Astrocyte (in vitro differentiated cells and primary cell): ENCODE measurements at regions not wholly inside any gene's neighbourhood (a gene's known extent, or its start where the extent isn't known, plus 50 kb on each side); places are given as distances from the start of the nearest gene placed in this dataset.

Experiments used
- EZH2 ChIP-seq: IDR thresholded peaks from 2 replicates; pipeline ENCODE4 v1.6.1; 2012; ENCODE audit warnings: mild to moderate bottlenecking, low read length, inconsistent platforms; ENCODE audit not compliant: insufficient read depth
- TF ChIP-seq, protein P1 (sequence below): IDR thresholded peaks from 2 replicates; pipeline ENCODE4 v1.5.1; 2011; ENCODE audit warnings: low read depth, mild to moderate bottlenecking, inconsistent platforms, low read length, moderate library complexity; ENCODE audit not compliant: insufficient read depth

DNA sequence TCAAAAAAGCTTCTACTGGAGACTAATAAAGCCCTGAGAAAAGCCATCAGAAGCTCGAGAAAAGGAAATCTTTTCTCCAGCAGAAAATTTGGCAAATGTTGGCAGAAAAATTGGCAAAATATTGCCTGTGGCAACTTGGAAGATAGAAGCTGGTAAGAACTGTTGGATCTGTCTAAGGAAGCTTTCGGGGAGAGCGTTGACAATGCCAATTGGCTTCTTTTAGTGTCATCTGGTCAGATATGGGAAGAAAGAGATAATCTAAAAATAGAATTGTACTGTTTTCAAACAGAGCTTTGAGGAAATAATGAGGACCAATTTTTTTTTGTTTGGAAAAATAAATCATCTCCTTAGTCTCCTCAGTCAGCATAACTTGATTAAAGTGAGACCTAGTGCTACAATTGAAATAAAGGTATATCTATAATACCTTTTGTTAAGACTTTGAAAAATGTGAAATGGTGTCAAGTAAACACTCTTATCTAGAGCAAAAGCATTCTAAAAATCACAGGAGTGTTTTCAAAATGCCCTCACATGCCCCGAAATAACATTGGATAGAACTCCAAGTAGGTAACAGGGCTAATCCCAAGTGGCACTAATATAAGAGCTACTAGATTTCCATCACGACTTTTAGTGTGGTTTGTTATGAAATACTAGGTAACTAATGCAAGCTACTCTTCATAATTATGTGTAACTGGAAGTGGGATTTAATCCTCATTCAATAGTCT is 882.2 kb upstream of the B3GALT2 start:
- TF ChIP-seq, protein P1, sequence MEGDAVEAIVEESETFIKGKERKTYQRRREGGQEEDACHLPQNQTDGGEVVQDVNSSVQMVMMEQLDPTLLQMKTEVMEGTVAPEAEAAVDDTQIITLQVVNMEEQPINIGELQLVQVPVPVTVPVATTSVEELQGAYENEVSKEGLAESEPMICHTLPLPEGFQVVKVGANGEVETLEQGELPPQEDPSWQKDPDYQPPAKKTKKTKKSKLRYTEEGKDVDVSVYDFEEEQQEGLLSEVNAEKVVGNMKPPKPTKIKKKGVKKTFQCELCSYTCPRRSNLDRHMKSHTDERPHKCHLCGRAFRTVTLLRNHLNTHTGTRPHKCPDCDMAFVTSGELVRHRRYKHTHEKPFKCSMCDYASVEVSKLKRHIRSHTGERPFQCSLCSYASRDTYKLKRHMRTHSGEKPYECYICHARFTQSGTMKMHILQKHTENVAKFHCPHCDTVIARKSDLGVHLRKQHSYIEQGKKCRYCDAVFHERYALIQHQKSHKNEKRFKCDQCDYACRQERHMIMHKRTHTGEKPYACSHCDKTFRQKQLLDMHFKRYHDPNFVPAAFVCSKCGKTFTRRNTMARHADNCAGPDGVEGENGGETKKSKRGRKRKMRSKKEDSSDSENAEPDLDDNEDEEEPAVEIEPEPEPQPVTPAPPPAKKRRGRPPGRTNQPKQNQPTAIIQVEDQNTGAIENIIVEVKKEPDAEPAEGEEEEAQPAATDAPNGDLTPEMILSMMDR = no peak
- no peak for TF ChIP-seq EZH2
